T-helper 1 cell treated with Interleukin-12 subunit alpha and Interleukin-12 subunit beta and Interleukin-4 antibody, amounts not matched to agents 30 μg/mL and 1 μg/mL, for 36 hours (primary cell): ENCODE measurements at regions not wholly inside any gene's neighbourhood (a gene's known extent, or its start where the extent isn't known, plus 50 kb on each side); places are given as distances from the start of the nearest gene placed in this dataset.
"Not testable (repeated sequence)": the region's sequence is repeated elsewhere in the genome, so short reads cannot be mapped to it uniquely, and the experiment has no call there.

Experiments used
- H3K27ac Mint-ChIP-seq: one replicate; pipeline ENCODE4 v1.8.0; 2021; ENCODE audit warnings: mild to moderate bottlenecking, mixed read lengths
- H3K27me3 Mint-ChIP-seq: one replicate; pipeline ENCODE4 v1.8.0; 2021; ENCODE audit warnings: low read depth, mixed read lengths
- H3K36me3 Mint-ChIP-seq: one replicate; pipeline ENCODE4 v1.8.0; 2021; ENCODE audit warnings: low read depth, mixed read lengths
- H3K4me1 Mint-ChIP-seq: one replicate; pipeline ENCODE4 v1.8.0; 2021; ENCODE audit warnings: low read depth, mixed read lengths
- H3K4me3 Mint-ChIP-seq: one replicate; pipeline ENCODE4 v1.8.0; 2021; ENCODE audit warnings: mild to moderate bottlenecking, moderate library complexity, mixed read lengths
- H3K9me3 Mint-ChIP-seq: one replicate; pipeline ENCODE4 v1.8.0; 2021; ENCODE audit warnings: mixed read lengths

DNA sequence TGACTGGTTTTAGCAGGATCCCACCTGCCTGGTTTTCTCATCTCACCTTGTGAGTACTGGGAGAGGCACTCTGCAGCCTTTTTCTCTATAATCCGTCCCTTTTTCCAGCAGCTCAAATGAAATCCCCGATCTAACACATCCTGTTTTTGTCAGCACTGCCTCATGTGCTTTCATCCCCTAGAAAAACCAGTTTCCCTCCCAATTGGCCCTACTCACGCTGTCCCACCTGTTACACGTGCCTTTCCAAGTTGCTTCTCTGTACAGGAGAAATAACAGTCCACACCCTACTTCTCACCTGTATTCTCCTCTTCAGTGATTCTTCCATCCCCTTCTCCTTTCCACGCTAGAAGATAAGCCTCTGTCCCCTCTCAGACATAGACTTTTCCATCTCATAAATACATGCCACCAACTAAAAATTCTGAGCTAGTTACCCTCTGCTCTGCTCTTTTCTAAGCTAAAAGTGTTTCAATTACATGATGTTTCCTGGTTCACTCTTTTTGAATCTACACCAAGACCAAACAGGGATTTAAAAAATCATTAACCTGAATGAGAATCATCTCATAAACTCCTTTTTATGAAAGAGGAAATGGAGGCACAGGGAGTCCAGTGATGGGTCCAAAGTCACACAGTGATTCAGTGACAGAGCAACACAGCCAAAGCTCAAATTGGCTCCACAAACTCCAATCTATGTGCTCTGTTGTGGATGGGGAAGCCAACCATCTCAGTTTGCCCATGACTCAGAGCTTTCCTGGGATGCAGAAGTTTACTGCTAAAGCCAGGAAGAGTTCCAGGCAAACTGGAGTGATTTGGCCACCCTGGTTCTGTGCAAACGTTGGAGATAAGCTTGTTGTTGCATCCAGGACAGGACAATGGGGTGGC, 240.0 kb upstream of the TMEM132C start:
- no peaks in the 10 kb centered on the region for H3K36me3 Mint-ChIP-seq
- H3K9me3 Mint-ChIP-seq: peaks cover 28% of the 10 kb centered on the region
- H3K27ac Mint-ChIP-seq: no peak overlapping the region
- no peaks in the 10 kb centered on the region for H3K27me3 Mint-ChIP-seq
- H3K4me3 Mint-ChIP-seq: no peak overlapping the region
- H3K4me1 Mint-ChIP-seq: no peaks in the 10 kb centered on the region

- Mint-ChIP-seq H3K36me3 (no peaks in the 10 kb centered on the region), H3K27ac (no peak overlapping the region), H3K9me3 (peaks cover 12% of the 10 kb centered on the region), H3K27me3 (no peaks in the 10 kb centered on the region), H3K4me3 (no peak overlapping the region), H3K4me1 (no peaks in the 10 kb centered on the region)
These were observed 233.5 kb upstream of the TMEM132C start for GRCh38 chr12:128033473-128033872.

DNA sequence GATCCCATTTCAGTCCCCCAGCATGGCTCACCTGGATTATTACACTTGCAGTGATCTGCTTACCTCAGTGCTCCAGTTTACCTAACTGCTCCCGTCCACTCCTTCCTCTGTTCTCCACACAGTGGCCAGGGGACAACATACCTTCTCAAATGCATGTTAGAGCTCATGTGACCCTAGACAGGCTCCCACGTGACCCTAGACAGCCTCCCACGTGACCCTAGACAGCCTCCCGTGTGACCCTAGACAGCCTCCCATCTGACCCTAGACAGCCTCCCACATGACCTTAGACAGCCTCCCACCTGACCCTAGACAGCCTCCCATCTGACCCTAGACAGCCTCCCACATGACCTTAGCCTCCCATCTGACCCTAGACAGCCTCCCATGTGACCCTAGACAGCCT, 226.0 kb upstream of the TMEM132C start:
- Mint-ChIP-seq H3K9me3 (peaks cover 32% of the 10 kb centered on the region), H3K27me3 (no peaks in the 10 kb centered on the region), H3K36me3 (no peaks in the 10 kb centered on the region), H3K4me1 (no peaks in the 10 kb centered on the region), H3K4me3 (no peak overlapping the region), H3K27ac (no peak overlapping the region)

GRCh38 chr12:128042283-128042682, 224.7 kb upstream of the TMEM132C start:
- not testable (repeated sequence) for H3K4me3 Mint-ChIP-seq, H3K36me3 Mint-ChIP-seq, H3K27ac Mint-ChIP-seq, H3K27me3 Mint-ChIP-seq, H3K4me1 Mint-ChIP-seq
- H3K9me3 Mint-ChIP-seq: peaks cover 32% of the 10 kb centered on the region

DNA sequence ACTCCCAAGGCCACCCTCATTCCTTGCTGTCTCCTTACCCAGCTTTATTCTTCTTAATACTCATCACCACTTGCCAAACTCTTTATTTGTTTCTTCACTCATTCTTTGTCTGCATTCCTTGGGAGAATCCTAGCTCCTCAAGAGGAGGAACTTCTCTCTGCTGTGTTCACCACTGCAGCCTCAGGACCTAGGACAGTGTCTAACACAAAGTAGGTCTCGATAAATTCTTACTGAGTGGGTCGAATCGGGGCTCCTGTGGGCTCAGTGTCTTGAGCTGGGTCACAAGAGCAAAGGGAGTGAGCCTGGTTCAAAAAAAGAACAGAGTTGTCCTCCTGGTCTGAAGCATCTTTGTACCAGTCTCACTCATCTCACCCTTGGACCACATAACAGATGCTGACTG, 224.1 kb upstream of the TMEM132C start:
- Mint-ChIP-seq H3K27me3 (no peaks in the 10 kb centered on the region), H3K4me1 (no peaks in the 10 kb centered on the region), H3K9me3 (peaks cover 32% of the 10 kb centered on the region), H3K27ac (no peak overlapping the region), H3K36me3 (no peaks in the 10 kb centered on the region), H3K4me3 (no peak overlapping the region)

DNA sequence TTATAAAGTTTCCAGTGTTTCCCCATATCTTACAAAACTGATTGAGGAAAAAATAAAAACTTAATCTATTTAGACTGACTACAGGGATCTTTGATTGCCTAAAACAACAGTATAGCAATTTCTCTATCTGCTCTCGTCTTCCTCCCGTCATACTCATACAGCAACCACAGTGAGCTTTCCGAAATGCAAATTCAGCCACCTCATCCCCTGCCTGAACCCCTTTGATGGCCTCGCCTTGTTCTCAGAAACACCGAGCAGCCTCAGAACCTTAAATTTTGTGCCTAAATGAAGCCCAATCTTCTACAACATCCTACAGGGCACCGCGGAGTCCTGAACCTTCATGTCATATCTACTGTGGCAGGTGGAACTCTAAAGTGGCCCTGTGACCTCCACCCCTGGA, 223.7 kb upstream of the TMEM132C start:
- Mint-ChIP-seq H3K9me3 (peaks cover 32% of the 10 kb centered on the region), H3K4me1 (no peaks in the 10 kb centered on the region), H3K4me3 (no peak overlapping the region), H3K27ac (no peak overlapping the region), H3K27me3 (no peaks in the 10 kb centered on the region), H3K36me3 (no peaks in the 10 kb centered on the region)

- Mint-ChIP-seq H3K27ac (no peak overlapping the region), H3K36me3 (no peaks in the 10 kb centered on the region), H3K9me3 (peaks cover 22% of the 10 kb centered on the region), H3K4me3 (no peak overlapping the region), H3K4me1 (no peaks in the 10 kb centered on the region), H3K27me3 (no peaks in the 10 kb centered on the region)
These were observed 219.5 kb upstream of the TMEM132C start for GRCh38 chr12:128047266-128048060.

GRCh38 chr12:128052331-128052730, 214.6 kb upstream of the TMEM132C start:
- H3K27me3 Mint-ChIP-seq: no peaks in the 10 kb centered on the region
- peaks cover 6% of the 10 kb centered on the region for H3K9me3 Mint-ChIP-seq
- no peaks in the 10 kb centered on the region for H3K4me1 Mint-ChIP-seq

GRCh38 chr12:128052777-128053176, 214.2 kb upstream of the TMEM132C start:
- H3K9me3 Mint-ChIP-seq: peaks cover 10% of the 10 kb centered on the region
- no peak overlapping the region for H3K4me3 Mint-ChIP-seq
- H3K27ac Mint-ChIP-seq: no peak overlapping the region
- H3K36me3 Mint-ChIP-seq: no peaks in the 10 kb centered on the region
- no peaks in the 10 kb centered on the region for H3K27me3 Mint-ChIP-seq
- no peaks in the 10 kb centered on the region for H3K4me1 Mint-ChIP-seq

More at GRCh38 chr12:128052331-128052730, 214.6 kb upstream of the TMEM132C start:
- H3K27ac Mint-ChIP-seq: no peak overlapping the region
- no peak overlapping the region for H3K4me3 Mint-ChIP-seq
- no peaks in the 10 kb centered on the region for H3K36me3 Mint-ChIP-seq

DNA sequence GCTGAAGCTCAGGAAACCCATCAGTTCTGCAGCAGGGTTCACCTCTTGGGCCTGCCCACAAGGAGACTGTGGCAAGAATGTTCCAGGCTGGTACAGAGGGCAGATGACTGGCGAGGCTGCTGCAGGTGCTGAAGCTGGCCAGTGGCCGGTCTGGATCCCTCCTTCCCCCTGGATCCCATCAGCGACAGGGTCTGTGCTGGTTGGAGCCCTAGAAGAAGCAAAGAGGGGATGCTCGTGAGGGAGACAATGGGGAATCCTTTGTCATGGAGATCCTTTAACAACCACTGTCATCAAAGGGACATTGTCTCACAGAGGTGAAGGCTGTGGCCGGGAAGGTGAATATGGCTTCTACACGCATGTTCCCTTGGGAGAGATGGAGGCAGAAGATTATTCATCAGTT, 211.4 kb upstream of the TMEM132C start:
- Mint-ChIP-seq H3K4me1 (no peaks in the 10 kb centered on the region), H3K27ac (no peak overlapping the region), H3K9me3 (peaks cover 4% of the 10 kb centered on the region), H3K27me3 (no peaks in the 10 kb centered on the region), H3K4me3 (no peak overlapping the region), H3K36me3 (no peaks in the 10 kb centered on the region)

DNA sequence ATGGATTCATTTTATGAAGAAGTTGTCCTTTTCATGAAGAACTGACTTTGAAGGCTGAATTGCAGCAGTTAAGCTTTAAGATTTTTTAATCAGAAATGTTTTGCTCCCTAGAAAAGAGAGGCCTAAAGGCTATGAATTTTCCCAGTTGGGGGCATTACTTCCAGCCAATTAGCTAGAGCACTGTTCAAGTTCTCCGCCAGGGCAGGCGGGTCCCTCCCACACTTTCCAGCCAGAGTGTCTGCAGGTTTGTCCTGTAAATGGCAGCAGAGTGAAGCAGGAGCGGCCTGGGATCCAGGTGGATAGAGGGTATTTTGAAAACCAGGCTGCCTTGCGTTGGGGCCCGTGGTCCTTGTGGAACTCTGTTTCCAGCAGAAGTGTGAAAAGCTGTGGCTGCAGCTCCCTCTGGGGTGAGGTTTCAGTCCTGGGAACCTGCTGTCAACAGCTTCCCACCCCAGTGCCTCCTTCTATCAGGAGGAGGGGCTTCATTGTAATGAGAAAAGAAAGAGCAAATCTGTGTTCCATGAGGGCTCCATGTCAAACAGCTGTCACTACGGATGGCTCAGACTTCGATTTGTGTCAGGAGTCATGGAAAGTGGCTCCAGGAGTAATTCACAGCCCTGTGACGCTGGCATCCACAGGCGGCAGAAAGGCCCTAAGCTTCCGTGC, 210.7 kb upstream of the TMEM132C start:
- no peak overlapping the region for H3K27ac Mint-ChIP-seq
- H3K4me1 Mint-ChIP-seq: no peaks in the 10 kb centered on the region
- H3K36me3 Mint-ChIP-seq: no peaks in the 10 kb centered on the region
- H3K27me3 Mint-ChIP-seq: no peaks in the 10 kb centered on the region
- peaks cover 4% of the 10 kb centered on the region for H3K9me3 Mint-ChIP-seq
- no peak overlapping the region for H3K4me3 Mint-ChIP-seq

DNA sequence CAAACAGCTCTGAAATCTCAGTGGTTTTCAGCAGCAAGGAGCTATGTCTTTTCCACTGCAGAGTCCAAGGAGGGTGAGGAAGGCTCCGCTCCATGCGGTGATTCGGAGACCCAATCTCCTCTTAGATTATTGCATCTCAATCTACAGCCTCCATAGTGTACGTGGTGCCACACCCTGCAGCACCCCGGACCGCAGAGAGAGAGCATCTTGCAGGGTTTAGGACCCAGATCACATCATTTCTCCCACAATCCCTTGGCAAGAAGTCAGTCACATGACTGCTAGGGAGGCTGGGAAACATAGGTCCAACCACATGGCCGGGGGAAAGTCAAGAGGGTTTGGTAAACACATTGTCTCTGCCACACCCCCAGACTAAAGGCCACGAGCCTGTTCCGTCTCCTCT, 209.4 kb upstream of the TMEM132C start:
- Mint-ChIP-seq H3K36me3 (no peaks in the 10 kb centered on the region), H3K4me1 (no peaks in the 10 kb centered on the region), H3K9me3 (peaks cover 4% of the 10 kb centered on the region), H3K4me3 (no peak overlapping the region), H3K27ac (no peak overlapping the region), H3K27me3 (no peaks in the 10 kb centered on the region)

GRCh38 chr12:128059621-128060370, 207.2 kb upstream of the TMEM132C start:
- H3K4me3 Mint-ChIP-seq: no peak overlapping the region
- H3K27me3 Mint-ChIP-seq: no peaks in the 10 kb centered on the region
- H3K4me1 Mint-ChIP-seq: no peaks in the 10 kb centered on the region
- no peak overlapping the region for H3K27ac Mint-ChIP-seq
- peaks cover 4% of the 10 kb centered on the region for H3K9me3 Mint-ChIP-seq
- H3K36me3 Mint-ChIP-seq: no peaks in the 10 kb centered on the region

GRCh38 chr12:128068211-128068610, 198.8 kb upstream of the TMEM132C start:
- H3K27ac Mint-ChIP-seq: no peak overlapping the region
- H3K4me3 Mint-ChIP-seq: no peak overlapping the region
- no peaks in the 10 kb centered on the region for H3K27me3 Mint-ChIP-seq
- H3K4me1 Mint-ChIP-seq: no peaks in the 10 kb centered on the region
- H3K9me3 Mint-ChIP-seq: no peaks in the 10 kb centered on the region
- no peaks in the 10 kb centered on the region for H3K36me3 Mint-ChIP-seq
